ENCODE measurements at regions not wholly inside any gene's neighbourhood (a gene's known extent, or its start where the extent isn't known, plus 50 kb on each side); places are given as distances from the start of the nearest gene placed in this dataset.

DNA sequence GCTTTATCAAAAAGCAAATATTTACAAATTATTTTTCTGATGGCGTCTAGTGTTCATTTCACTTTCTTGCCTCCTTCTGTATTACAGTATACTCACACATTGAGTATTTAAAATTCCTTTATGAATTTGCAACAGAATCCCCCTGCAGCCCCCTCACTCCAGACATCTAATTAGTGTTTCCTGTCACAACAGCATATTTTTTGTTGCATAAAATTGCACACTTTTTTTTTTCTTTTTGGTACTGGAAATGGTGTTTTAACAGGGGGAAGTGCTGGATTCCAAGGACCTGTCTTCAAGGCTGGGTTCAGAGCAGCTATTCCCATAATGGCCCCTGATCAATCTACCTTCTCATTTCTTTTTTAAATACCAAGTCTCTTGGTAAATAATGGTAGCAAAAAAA, 184.3 kb upstream of the HMCN1 start:
- POLR2A ChIA-PET, result no interaction called here
- TF ChIP-seq ZNF749 (CRISPR knock-in tag; IDR thresholded peaks at IDR 0.05; ENCODE audit: borderline replicate concordance) (no peak), KLF13 (CRISPR knock-in tag; IDR thresholded peaks at IDR 0.05) (no peak), TP53 (CRISPR knock-in tag; conservative IDR thresholded peaks at IDR 0.05) (no peak), RBM39 (IDR thresholded peaks at IDR 0.05; ENCODE audit: low read depth, low read length, poor library complexity, severe bottlenecking) (no peak)
- TF ChIP-seq, protein P1, sequence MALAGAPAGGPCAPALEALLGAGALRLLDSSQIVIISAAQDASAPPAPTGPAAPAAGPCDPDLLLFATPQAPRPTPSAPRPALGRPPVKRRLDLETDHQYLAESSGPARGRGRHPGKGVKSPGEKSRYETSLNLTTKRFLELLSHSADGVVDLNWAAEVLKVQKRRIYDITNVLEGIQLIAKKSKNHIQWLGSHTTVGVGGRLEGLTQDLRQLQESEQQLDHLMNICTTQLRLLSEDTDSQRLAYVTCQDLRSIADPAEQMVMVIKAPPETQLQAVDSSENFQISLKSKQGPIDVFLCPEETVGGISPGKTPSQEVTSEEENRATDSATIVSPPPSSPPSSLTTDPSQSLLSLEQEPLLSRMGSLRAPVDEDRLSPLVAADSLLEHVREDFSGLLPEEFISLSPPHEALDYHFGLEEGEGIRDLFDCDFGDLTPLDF (CRISPR knock-in tag; IDR thresholded peaks at IDR 0.05), result no peak
- TF ChIP-seq, protein P2, sequence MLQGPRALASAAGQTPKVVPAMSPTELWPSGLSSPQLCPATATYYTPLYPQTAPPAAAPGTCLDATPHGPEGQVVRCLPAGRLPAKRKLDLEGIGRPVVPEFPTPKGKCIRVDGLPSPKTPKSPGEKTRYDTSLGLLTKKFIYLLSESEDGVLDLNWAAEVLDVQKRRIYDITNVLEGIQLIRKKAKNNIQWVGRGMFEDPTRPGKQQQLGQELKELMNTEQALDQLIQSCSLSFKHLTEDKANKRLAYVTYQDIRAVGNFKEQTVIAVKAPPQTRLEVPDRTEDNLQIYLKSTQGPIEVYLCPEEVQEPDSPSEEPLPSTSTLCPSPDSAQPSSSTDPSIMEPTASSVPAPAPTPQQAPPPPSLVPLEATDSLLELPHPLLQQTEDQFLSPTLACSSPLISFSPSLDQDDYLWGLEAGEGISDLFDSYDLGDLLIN (CRISPR knock-in tag; IDR thresholded peaks at IDR 0.05; ENCODE audit: borderline replicate concordance), result no peak
- WGBS (ENCODE audit: low lambda C conversion rate), result 0% methylated on average over 1 of the region's 1 CpG
- CTCF ChIA-PET (ENCODE audit: low intra/inter-chr PET ratio, low total read pairs), result no interaction called here
- Histone ChIP-seq H3K9me3 (ENCODE audit: low read length) (no peaks in the 10 kb centered on the region), H3K27ac (ENCODE audit: extremely low read length, insufficient read depth, low read length) (no peak overlapping the region), H3K4me3 (replicated peaks in 1 of 3; ENCODE audit: insufficient read depth in 1 of 3, low read depth in 2 of 3, low read length in 3 of 3) (no peak overlapping the region), H2AFZ (ENCODE audit: low read length) (no peak overlapping the region), H3K4me1 (ENCODE audit: insufficient read depth, low read length) (no peaks in the 10 kb centered on the region), H3K4me2 (ENCODE audit: low read depth, low read length) (no peak overlapping the region), H3K79me2 (ENCODE audit: insufficient read depth, low read length) (no peaks in the 10 kb centered on the region), H3K9ac (ENCODE audit: insufficient read depth, low read depth, low read length) (no peak overlapping the region), H4K20me1 (ENCODE audit: insufficient read depth, low read length) (no peaks in the 10 kb centered on the region), H3K36me3 (replicated peaks in 1 of 2; ENCODE audit: control insufficient read depth in 1 of 2, insufficient read depth in 2 of 2, low read length in 2 of 2) (no peaks in the 10 kb centered on the region), H3K27me3 (ENCODE audit: control insufficient read depth in 1 of 2, insufficient read depth in 2 of 2, low read length in 2 of 2) (no peaks in the 10 kb centered on the region)
- no TSS peak for BruUV-seq (replicated peaks)
- in situ Hi-C loops (cut with HindIII; ENCODE audit: extremely low pct_ligation_motif_present, low pct_unique_long_range_greater_than_20kb) (no loop called here), intact Hi-C loops (cut with micrococcal nuclease; ENCODE audit: unreplicated experiment) (no loop called here)
- FAIRE-seq (no peak), DNase-seq (ENCODE audit: low spot score) (no peak), ATAC-seq (no peak)

DNA sequence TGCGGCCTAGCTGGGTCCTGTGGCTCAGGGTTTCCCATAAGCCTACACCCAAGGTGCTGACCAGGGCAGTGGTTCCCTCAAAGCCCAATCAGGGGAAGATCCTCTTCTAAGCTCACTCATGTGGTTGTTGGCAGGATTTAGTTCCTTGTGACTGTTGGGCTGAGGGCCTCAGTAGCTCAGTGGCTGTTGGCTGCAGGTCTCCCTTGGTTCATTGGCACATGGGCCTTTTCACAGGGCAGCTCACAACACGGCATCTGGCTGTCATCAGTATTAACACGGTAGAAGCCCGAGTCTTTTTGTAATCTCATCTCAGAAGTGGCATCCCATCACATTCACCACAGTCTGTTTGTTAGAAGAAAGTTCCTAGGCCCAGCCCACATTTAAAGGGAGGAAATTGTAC, 188.2 kb upstream of the HMCN1 start:
- ATAC-seq (no peak), DNase-seq (ENCODE audit: low spot score) (no peak), FAIRE-seq (no peak)
- Histone ChIP-seq H3K9me3 (ENCODE audit: low read length) (no peaks in the 10 kb centered on the region), H3K4me2 (ENCODE audit: low read depth, low read length) (no peak overlapping the region), H3K9ac (ENCODE audit: insufficient read depth, low read depth, low read length) (no peak overlapping the region), H3K4me3 (replicated peaks in 1 of 3; ENCODE audit: insufficient read depth in 1 of 3, low read depth in 2 of 3, low read length in 3 of 3) (no peak overlapping the region), H3K27me3 (ENCODE audit: control insufficient read depth in 1 of 2, insufficient read depth in 2 of 2, low read length in 2 of 2) (no peaks in the 10 kb centered on the region), H2AFZ (ENCODE audit: low read length) (no peak overlapping the region), H4K20me1 (ENCODE audit: insufficient read depth, low read length) (no peaks in the 10 kb centered on the region), H3K79me2 (ENCODE audit: insufficient read depth, low read length) (no peaks in the 10 kb centered on the region), H3K4me1 (ENCODE audit: insufficient read depth, low read length) (no peaks in the 10 kb centered on the region), H3K36me3 (replicated peaks in 1 of 2; ENCODE audit: control insufficient read depth in 1 of 2, insufficient read depth in 2 of 2, low read length in 2 of 2) (no peaks in the 10 kb centered on the region), H3K27ac (ENCODE audit: extremely low read length, insufficient read depth, low read length) (no peak overlapping the region)
- WGBS (ENCODE audit: low lambda C conversion rate), result 11% methylated on average over 3 of the region's 4 CpGs
- in situ Hi-C loops (cut with HindIII; ENCODE audit: extremely low pct_ligation_motif_present, low pct_unique_long_range_greater_than_20kb), result no loop called here
- intact Hi-C loops (cut with micrococcal nuclease; ENCODE audit: unreplicated experiment), result no loop called here
- ChIA-PET CTCF (ENCODE audit: low intra/inter-chr PET ratio, low total read pairs) (no interaction called here), POLR2A (no interaction called here)
- no TSS peak for BruUV-seq (replicated peaks)
- TF ChIP-seq HNRNPLL (IDR thresholded peaks at IDR 0.05; ENCODE audit: low read depth, low read length, poor library complexity, severe bottlenecking) (no peak), ZNF850 (CRISPR knock-in tag; conservative IDR thresholded peaks at IDR 0.05) (no peak), SIX1 (CRISPR knock-in tag; IDR thresholded peaks at IDR 0.05; ENCODE audit: borderline replicate concordance) (no peak), SETDB1 (CRISPR knock-in tag; IDR thresholded peaks at IDR 0.05; ENCODE audit: borderline replicate concordance) (no peak), POLR2A (IDR thresholded peaks at IDR 0.05; ENCODE audit: insufficient read depth in 1 of 2, low read depth in 2 of 2, low read length in 2 of 2) (no peak), ZNF644 (CRISPR knock-in tag; IDR thresholded peaks at IDR 0.05; ENCODE audit: low read depth) (no peak), ZNF30 (CRISPR knock-in tag; IDR thresholded peaks at IDR 0.05) (no peak)
- TF ChIP-seq, protein P3, sequence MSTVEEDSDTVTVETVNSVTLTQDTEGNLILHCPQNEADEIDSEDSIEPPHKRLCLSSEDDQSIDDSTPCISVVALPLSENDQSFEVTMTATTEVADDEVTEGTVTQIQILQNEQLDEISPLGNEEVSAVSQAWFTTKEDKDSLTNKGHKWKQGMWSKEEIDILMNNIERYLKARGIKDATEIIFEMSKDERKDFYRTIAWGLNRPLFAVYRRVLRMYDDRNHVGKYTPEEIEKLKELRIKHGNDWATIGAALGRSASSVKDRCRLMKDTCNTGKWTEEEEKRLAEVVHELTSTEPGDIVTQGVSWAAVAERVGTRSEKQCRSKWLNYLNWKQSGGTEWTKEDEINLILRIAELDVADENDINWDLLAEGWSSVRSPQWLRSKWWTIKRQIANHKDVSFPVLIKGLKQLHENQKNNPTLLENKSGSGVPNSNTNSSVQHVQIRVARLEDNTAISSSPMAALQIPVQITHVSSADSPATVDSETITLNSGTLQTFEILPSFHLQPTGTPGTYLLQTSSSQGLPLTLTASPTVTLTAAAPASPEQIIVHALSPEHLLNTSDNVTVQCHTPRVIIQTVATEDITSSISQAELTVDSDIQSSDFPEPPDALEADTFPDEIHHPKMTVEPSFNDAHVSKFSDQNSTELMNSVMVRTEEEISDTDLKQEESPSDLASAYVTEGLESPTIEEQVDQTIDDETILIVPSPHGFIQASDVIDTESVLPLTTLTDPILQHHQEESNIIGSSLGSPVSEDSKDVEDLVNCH (CRISPR knock-in tag; IDR thresholded peaks at IDR 0.05), result no peak
